PFSK-1 (cell line): ENCODE measurements at regions not wholly inside any gene's neighbourhood (a gene's known extent, or its start where the extent isn't known, plus 50 kb on each side); places are given as distances from the start of the nearest gene placed in this dataset.
A peak's percentile ranks its signal among the peaks of the same experiment; 100 is the strongest.

Experiments used
- FOXP2 ChIP-seq: optimal IDR thresholded peaks from 2 replicates; pipeline ENCODE3; 2011; ENCODE audit warnings: borderline replicate concordance, control low read depth, inconsistent platforms; ENCODE audit not compliant: insufficient read depth; ENCODE audit errors: extremely low read length, extremely low read depth
- POLR2AphosphoS5 ChIP-seq: IDR thresholded peaks from 2 replicates; pipeline ENCODE4 v1.6.1; 2012; ENCODE audit warnings: low read depth, mild to moderate bottlenecking, control low read depth, low read length, moderate library complexity
- REST ChIP-seq, 2 experiments: IDR thresholded peaks; 2 replicates each; pipeline versions ENCODE4 v1.6.1 to v1.8.0; 2011 to 2012; ENCODE audit warnings: low read depth in 2 of 2, low read length in 2 of 2, control low read depth in 1 of 2, inconsistent platforms in 1 of 2, mild to moderate bottlenecking in 1 of 2, moderate library complexity in 1 of 2; ENCODE audit not compliant: insufficient read depth in 1 of 2
- SIN3A ChIP-seq: IDR thresholded peaks from 2 replicates; pipeline ENCODE4 v1.6.1; 2012; ENCODE audit warnings: mild to moderate bottlenecking, low read length, moderate library complexity, borderline replicate concordance; ENCODE audit not compliant: insufficient read depth
- TAF1 ChIP-seq: IDR thresholded peaks from 2 replicates; pipeline ENCODE4 v1.6.1; 2012; ENCODE audit warnings: low read length, control low read depth, borderline replicate concordance; ENCODE audit not compliant: insufficient read depth

GRCh38 chr6:95687839-95688238 lies 110.5 kb downstream of the MANEA start:
- TF ChIP-seq SIN3A (no peak), FOXP2 (no peak), POLR2AphosphoS5 (no peak), TAF1 (no peak), REST (IDR thresholded peaks at IDR 0.05; ENCODE audit: insufficient read depth in 1 of 2, low read depth in 2 of 2, low read length in 2 of 2) (no peak)

GRCh38 chr6:95690328-95690727 lies 113.0 kb downstream of the MANEA start:
- TF ChIP-seq POLR2AphosphoS5 (no peak), FOXP2 (no peak)

GRCh38 chr6:95693108-95693507 lies 115.8 kb downstream of the MANEA start:
- TF ChIP-seq REST (IDR thresholded peaks at IDR 0.05; ENCODE audit: insufficient read depth in 1 of 2, low read depth in 2 of 2, low read length in 2 of 2), result peak; percentile 94 to 99
- TF ChIP-seq POLR2AphosphoS5, result no peak

GRCh38 chr6:95698271-95698670 lies 120.9 kb downstream of the MANEA start:
- no peak for TF ChIP-seq TAF1
- no peak for TF ChIP-seq REST (IDR thresholded peaks at IDR 0.05; ENCODE audit: insufficient read depth in 1 of 2, low read depth in 2 of 2, low read length in 2 of 2)
- TF ChIP-seq FOXP2, result no peak
- no peak for TF ChIP-seq POLR2AphosphoS5
- TF ChIP-seq SIN3A, result no peak

- TF ChIP-seq SIN3A, result no peak
- TF ChIP-seq POLR2AphosphoS5, result no peak
- TF ChIP-seq REST (IDR thresholded peaks at IDR 0.05; ENCODE audit: insufficient read depth in 1 of 2, low read depth in 2 of 2, low read length in 2 of 2), result no peak
Observed at GRCh38 chr6:95723638-95724037, 146.3 kb downstream of the MANEA start.

GRCh38 chr6:95725344-95725743 lies 148.0 kb downstream of the MANEA start:
- no peak for TF ChIP-seq POLR2AphosphoS5
- TF ChIP-seq TAF1, result no peak
- no peak for TF ChIP-seq FOXP2
